Loucy (cell line): ENCODE measurements at regions not wholly inside any gene's neighbourhood (a gene's known extent, or its start where the extent isn't known, plus 50 kb on each side); places are given as distances from the start of the nearest gene placed in this dataset.

ENCODE experiments used
- CTCF ChIP-seq: fragments of 200-600 bp; sonication (generic); conservative IDR thresholded peaks from 2 replicates; pipeline ENCODE4 v1.5.1; 2014; ENCODE audit warnings: mild to moderate bottlenecking, antibody characterized with exemption, low read length
- EZH2phosphoT487 ChIP-seq: fragments of 200-600 bp; IDR thresholded peaks from 2 replicates; pipeline ENCODE4 v1.6.1; 2018; ENCODE audit warnings: antibody characterized with exemption, mild to moderate bottlenecking, moderate library complexity, borderline replicate concordance

- TF ChIP-seq CTCF = no peak
- TF ChIP-seq EZH2phosphoT487 = no peak
Measured at GRCh38 chr11:27928809-27929208, 179.1 kb downstream of the KIF18A start.
